AG04449 (cell line): ENCODE measurements at regions not wholly inside any gene's neighbourhood (a gene's known extent, or its start where the extent isn't known, plus 50 kb on each side); places are given as distances from the start of the nearest gene placed in this dataset.

Experiments
- CTCF ChIA-PET: fragments of 350-600 bp; formaldehyde crosslinking; extraction: SDS; loops from one replicate; lab custom pipeline; 2021; ENCODE audit warnings: antibody characterized with exemption; lab: Yijun Ruan, JAX
- POLR2A ChIA-PET: fragments of 400-600, 350-600 bp; formaldehyde crosslinking; extraction: SDS; loops from one replicate; lab custom pipeline; 2020; ENCODE audit warnings: antibody characterized with exemption, inconsistent platforms; lab: Yijun Ruan, JAX
- DNase-seq: peaks from one replicate; pipeline ENCODE4 v3.0.0-alpha.2; 2010; ENCODE audit warnings: low read depth, low spot score
- H3K4me3 ChIP-seq: 2 replicates; pipeline ENCODE4 v1.5.1; 2011; ENCODE audit warnings: low read depth, mild to moderate bottlenecking, control low read depth, low read length
- TF ChIP-seq, protein P1 (sequence below): IDR thresholded peaks from one replicate; pipeline ENCODE4 v1.5.1; 2011; ENCODE audit warnings: mild to moderate bottlenecking, moderate library complexity, low read length, control low read depth, inconsistent platforms; ENCODE audit not compliant: insufficient read depth; ENCODE audit errors: missing control alignments

DNA sequence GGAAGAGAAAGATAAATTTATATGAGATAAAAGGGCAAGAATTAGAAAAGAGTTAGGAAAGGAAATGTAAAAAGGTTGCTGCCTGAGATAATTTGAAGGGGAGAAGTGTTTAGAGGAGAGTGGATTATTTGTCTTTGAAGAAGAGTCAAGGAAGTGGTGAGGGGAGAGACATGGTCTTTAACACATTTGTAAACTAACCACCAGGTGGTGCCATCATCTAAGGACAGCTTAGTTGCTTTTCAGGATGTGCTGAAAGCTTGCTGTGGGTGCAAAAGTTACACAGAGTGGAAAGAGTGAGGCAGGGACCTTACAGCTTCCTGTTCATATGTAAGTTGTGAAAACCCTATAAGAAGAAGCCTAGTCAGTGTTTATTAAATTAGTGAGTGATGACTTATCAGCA lies 114.1 kb upstream of the DNAJC19 start:
- H3K4me3 ChIP-seq: no peak overlapping the region
- POLR2A ChIA-PET: no interaction called here
- TF ChIP-seq, protein P1, sequence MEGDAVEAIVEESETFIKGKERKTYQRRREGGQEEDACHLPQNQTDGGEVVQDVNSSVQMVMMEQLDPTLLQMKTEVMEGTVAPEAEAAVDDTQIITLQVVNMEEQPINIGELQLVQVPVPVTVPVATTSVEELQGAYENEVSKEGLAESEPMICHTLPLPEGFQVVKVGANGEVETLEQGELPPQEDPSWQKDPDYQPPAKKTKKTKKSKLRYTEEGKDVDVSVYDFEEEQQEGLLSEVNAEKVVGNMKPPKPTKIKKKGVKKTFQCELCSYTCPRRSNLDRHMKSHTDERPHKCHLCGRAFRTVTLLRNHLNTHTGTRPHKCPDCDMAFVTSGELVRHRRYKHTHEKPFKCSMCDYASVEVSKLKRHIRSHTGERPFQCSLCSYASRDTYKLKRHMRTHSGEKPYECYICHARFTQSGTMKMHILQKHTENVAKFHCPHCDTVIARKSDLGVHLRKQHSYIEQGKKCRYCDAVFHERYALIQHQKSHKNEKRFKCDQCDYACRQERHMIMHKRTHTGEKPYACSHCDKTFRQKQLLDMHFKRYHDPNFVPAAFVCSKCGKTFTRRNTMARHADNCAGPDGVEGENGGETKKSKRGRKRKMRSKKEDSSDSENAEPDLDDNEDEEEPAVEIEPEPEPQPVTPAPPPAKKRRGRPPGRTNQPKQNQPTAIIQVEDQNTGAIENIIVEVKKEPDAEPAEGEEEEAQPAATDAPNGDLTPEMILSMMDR: no peak
- CTCF ChIA-PET: no interaction called here
- DNase-seq: no peak

DNA sequence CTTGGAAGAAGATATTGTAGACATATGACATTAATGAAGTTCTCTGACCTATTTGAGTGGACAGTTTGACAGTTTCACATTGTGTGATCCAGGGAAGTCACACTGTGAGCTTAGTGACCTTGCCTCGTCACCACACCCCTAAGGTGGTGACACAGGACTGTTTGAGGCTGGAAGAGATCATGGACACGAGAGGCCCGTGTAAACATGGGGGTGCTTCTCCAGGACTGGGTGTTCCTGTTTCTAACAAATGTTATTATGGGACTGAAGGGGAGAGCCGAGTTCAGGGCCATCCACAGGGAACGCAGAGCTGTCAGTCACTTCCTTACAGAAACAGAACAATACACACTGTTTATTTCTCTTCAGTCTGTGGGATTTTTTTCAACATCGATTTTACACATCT lies 96.5 kb upstream of the DNAJC19 start:
- no peak for DNase-seq
- ChIA-PET CTCF (no interaction called here), POLR2A (no interaction called here)
- H3K4me3 ChIP-seq: no peak overlapping the region
- TF ChIP-seq, protein P1: no peak

DNA sequence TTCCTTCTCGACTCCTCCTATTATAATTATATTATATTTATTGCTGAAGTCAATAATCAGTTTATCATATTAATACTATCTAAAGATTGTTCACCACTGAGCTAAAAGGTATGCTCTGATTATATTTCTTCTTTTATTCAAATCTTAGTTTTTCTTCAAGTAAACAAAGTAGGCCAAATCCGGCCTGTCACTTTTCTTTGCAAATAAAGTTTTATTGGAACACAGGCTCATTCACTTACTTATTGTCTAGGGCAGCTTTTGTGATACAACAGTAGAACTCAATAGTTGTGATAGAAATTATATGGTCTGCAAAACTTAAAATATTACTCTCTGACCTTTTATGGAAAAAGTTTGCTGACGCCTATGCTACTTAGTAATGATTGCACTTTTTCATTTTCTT lies 92.4 kb upstream of the DNAJC19 start:
- no peak for DNase-seq
- ChIA-PET POLR2A (no interaction called here), CTCF (no interaction called here)
- H3K4me3 ChIP-seq: no peak overlapping the region
- TF ChIP-seq, protein P1: no peak

DNA sequence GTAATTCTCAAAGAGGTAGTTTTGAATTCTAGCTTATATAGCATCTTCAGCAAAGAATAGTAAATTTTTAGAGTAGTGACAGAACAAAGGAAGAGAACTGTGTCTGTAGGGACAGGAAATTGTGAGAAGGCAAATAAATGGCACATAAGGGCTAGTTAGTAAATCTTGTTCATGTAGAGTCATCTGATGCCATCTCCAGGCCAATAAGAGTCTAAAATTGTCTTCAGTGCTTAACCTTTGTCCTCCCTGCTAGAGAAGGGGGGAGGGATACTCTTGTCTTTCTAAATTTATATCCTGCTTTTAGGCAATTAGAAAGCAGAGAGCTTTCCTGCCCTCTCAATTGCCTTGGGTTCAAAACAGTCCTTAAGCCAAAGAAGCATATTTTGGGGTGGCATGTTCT lies 87.0 kb upstream of the DNAJC19 start:
- DNase-seq: no peak
- no peak overlapping the region for H3K4me3 ChIP-seq
- POLR2A ChIA-PET: no interaction called here
- CTCF ChIA-PET: no interaction called here
- TF ChIP-seq, protein P1: no peak

DNA sequence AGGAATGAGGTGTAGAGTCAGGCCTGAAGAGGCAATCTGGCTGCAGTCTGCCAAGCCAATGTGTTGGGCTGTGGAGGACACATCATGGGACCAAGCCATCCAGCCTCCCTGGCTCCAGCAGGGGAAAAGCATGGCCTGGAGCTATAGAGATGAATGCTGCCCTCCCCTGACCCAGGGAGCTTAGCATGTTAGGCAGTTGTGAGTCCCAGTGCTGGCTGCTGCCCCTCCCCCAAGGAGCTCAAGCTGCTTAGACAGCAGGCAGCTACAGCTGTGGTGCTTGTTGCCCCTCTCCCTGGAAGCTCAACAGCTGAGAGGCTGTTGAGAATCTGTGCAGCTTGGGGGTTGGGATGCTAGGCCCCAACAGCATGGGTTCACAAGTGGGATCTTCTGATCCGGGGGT lies 85.6 kb upstream of the DNAJC19 start:
- H3K4me3 ChIP-seq: no peak overlapping the region
- POLR2A ChIA-PET: no interaction called here
- CTCF ChIA-PET: no interaction called here
- TF ChIP-seq, protein P1: no peak
- no peak for DNase-seq

DNA sequence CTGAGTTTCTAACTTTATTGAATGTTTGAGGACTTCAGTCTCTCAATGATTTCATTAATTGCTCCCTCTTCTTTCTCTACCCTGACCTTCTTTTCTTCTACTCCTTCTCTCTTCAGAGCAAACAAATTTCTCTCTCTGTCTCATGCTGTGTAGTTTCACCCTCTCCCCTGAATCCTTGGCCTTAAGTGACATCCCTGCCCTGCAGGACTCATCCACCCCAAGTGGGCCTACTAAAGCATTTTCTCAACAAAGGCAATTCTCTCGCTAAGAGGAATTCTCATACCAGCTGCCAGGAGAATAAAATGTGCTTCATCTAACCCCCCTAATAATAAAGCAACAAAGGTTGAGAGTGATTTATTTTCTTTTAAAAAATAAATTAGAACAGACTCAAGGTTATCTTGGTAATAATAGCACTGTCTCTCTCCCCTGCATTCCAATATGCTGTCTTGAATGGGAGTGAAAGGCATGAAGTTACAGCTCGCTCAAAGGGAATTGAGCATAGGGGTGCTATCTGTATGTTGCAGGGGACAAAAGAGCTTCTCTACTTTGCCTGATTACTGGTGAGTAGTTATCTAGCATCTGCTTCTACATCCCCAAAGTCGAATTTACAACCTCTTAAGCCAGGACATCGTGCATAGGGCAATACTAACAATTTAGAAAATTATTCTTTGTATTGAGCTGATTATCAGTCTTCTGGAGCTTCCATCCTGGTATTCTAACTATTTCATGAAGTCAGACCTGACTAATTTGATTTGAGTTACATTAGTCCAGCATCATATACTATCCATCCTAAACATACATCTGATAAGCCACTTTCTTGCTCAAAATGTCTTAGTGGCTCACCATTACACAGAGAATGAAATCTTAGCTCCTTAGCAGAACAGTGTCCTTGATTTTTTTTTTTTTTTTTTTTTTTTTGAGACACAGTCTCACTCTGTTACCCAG lies 76.9 kb upstream of the DNAJC19 start:
- CTCF ChIA-PET: no interaction called here
- POLR2A ChIA-PET: no interaction called here
- H3K4me3 ChIP-seq: no peak overlapping the region
- DNase-seq: no peak
- TF ChIP-seq, protein P1: no peak
